ENCODE measurements at regions not wholly inside any gene's neighbourhood (a gene's known extent, or its start where the extent isn't known, plus 50 kb on each side); places are given as distances from the start of the nearest gene placed in this dataset.

GRCh38 chr2:150320608-150321007, 166.9 kb downstream of the RND3 start:
- no peak for TF ChIP-seq CTCF (IDR thresholded peaks at IDR 0.05)
- no peak for TF ChIP-seq POLR2A (IDR thresholded peaks at IDR 0.05)
